ENCODE measurements at regions not wholly inside any gene's neighbourhood (a gene's known extent, or its start where the extent isn't known, plus 50 kb on each side); places are given as distances from the start of the nearest gene placed in this dataset.
"Not testable (repeated sequence)": the region's sequence is repeated elsewhere in the genome, so short reads cannot be mapped to it uniquely, and the experiment has no call there.

DNA sequence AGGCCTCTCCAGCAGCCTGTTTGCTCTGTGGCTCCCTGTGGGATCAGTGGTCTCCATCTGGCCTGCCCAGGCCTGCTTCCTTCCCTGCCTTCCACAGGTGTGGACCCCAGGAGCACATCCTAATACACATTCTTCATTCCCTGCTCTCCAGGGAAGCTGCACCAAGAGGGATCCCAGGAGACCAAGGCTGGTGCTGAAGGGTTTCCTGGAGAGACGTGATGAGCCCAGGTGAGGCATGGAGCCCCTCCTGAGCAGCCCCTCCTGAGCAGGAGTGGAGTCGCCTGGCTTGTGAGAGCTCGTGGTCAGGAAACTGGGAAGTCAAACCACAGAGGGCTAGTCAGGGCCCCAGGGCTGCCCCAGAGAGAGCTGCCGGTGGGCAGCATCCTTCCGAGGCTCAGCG is 561.4 kb downstream of the MATN1 start:
- H3K27me3 Mint-ChIP-seq (ENCODE audit: insufficient read depth), result no peaks in the 10 kb centered on the region
- H3K4me3 Mint-ChIP-seq, result no peak overlapping the region
- no peak overlapping the region for H3K27ac Mint-ChIP-seq
- H3K36me3 Mint-ChIP-seq (ENCODE audit: low read depth), result no peaks in the 10 kb centered on the region
- Histone ChIP-seq H3K9me3 (ENCODE audit: control insufficient read depth, low read length) (peaks cover 9% of the 10 kb centered on the region), H3K36me3 (ENCODE audit: control insufficient read depth, insufficient read depth, low read length) (no peaks in the 10 kb centered on the region), H3K4me3 (ENCODE audit: low read length) (no peak overlapping the region), H3K4me1 (ENCODE audit: control insufficient read depth, insufficient read depth, low read length) (no peaks in the 10 kb centered on the region), H3K27me3 (ENCODE audit: control insufficient read depth, insufficient read depth, low read length, poor library complexity, severe bottlenecking) (no peaks in the 10 kb centered on the region), H3K9ac (ENCODE audit: extremely low read depth, low read length, poor library complexity, severe bottlenecking) (no peak overlapping the region), H3K27ac (ENCODE audit: low read depth, low read length) (no peak overlapping the region)
- DNase-seq, result peak; percentile 52
- TF ChIP-seq, protein P1, sequence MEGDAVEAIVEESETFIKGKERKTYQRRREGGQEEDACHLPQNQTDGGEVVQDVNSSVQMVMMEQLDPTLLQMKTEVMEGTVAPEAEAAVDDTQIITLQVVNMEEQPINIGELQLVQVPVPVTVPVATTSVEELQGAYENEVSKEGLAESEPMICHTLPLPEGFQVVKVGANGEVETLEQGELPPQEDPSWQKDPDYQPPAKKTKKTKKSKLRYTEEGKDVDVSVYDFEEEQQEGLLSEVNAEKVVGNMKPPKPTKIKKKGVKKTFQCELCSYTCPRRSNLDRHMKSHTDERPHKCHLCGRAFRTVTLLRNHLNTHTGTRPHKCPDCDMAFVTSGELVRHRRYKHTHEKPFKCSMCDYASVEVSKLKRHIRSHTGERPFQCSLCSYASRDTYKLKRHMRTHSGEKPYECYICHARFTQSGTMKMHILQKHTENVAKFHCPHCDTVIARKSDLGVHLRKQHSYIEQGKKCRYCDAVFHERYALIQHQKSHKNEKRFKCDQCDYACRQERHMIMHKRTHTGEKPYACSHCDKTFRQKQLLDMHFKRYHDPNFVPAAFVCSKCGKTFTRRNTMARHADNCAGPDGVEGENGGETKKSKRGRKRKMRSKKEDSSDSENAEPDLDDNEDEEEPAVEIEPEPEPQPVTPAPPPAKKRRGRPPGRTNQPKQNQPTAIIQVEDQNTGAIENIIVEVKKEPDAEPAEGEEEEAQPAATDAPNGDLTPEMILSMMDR (conservative IDR thresholded peaks at IDR 0.05), result no peak
- H3K9me3 Mint-ChIP-seq, result peaks cover 2% of the 10 kb centered on the region
- WGBS, 2 experiments (ENCODE audit: insufficient coverage in 1 of 2, insufficient read length in 1 of 2), result 88 to 90% methylated on average over 5 to 6 of the region's 6 CpGs
- H3K4me1 Mint-ChIP-seq, result peaks cover 43% of the 10 kb centered on the region

DNA sequence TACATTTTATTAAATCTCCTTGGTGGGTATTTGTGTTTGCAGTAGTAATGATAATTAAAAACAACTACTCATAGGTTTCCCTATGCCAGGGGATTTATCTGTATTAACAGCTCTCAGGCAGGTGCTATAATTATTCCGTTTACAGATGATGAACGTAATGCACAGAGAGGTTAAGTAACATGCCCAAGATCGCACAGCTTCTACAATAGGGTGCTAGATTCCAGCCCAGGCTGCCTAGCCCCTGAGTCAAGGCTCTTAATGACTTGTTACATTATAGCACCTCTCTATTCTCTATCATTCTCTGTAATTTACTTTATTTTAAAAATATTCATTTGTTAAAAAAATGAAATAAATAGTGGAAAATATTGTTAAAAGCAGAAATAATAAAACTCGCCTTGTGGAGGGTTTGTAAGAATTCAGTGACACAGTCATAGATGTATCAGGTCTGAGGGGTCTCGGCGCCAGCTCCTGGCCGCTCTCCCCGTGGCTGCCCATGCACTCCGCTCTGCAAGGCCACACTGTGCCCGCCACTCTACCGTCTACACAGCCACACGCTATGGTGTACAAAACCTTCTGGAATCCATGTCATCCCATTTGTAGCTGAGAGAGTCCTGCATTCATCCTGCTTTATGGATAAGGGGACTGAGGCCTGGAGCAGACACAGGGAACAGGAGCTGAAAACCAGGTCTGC is 562.2 kb downstream of the MATN1 start:
- Histone ChIP-seq H3K4me1 (ENCODE audit: control insufficient read depth, insufficient read depth, low read length) (no peaks in the 10 kb centered on the region), H3K9me3 (ENCODE audit: control insufficient read depth, low read length) (peaks cover 17% of the 10 kb centered on the region), H3K9ac (ENCODE audit: extremely low read depth, low read length, poor library complexity, severe bottlenecking) (no peak overlapping the region), H3K27ac (ENCODE audit: low read depth, low read length) (no peak overlapping the region), H3K36me3 (ENCODE audit: control insufficient read depth, insufficient read depth, low read length) (no peaks in the 10 kb centered on the region), H3K4me3 (ENCODE audit: low read length) (no peak overlapping the region), H3K27me3 (ENCODE audit: control insufficient read depth, insufficient read depth, low read length, poor library complexity, severe bottlenecking) (no peaks in the 10 kb centered on the region)
- DNase-seq, result no peak
- Mint-ChIP-seq H3K27me3 (ENCODE audit: insufficient read depth) (no peaks in the 10 kb centered on the region), H3K4me1 (peaks cover 39% of the 10 kb centered on the region), H3K36me3 (ENCODE audit: low read depth) (peaks cover 5% of the 10 kb centered on the region), H3K27ac (no peak overlapping the region), H3K9me3 (peaks cover 10% of the 10 kb centered on the region), H3K4me3 (no peak overlapping the region)
- TF ChIP-seq, protein P1 (conservative IDR thresholded peaks at IDR 0.05), result no peak
- WGBS, 2 experiments (ENCODE audit: insufficient coverage in 1 of 2, insufficient read length in 1 of 2), result 88 to 95% methylated on average over 10 to 12 of the region's 12 CpGs

DNA sequence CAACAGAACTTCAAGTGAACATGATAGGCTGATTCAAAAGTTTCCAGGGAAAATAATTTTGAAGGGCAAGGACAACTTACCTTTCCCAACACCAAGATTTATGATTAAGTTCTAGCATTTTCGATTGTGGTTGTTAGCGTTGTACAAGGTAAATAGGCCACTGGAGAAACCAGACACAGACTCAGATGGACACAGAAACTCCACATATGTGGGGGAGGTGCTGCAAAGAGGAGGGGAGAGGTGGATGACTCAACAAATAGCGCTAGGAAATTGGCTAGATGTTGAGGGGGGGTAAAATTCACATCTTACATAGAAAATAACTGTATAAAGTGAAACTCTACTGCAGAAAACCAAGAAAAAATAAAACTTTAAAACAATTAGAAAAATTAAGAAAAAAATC is 564.4 kb downstream of the MATN1 start:
- no peak overlapping the region for H3K4me3 ChIP-seq (ENCODE audit: low read length)
- TF ChIP-seq, protein P1 (conservative IDR thresholded peaks at IDR 0.05), result no peak

DNA sequence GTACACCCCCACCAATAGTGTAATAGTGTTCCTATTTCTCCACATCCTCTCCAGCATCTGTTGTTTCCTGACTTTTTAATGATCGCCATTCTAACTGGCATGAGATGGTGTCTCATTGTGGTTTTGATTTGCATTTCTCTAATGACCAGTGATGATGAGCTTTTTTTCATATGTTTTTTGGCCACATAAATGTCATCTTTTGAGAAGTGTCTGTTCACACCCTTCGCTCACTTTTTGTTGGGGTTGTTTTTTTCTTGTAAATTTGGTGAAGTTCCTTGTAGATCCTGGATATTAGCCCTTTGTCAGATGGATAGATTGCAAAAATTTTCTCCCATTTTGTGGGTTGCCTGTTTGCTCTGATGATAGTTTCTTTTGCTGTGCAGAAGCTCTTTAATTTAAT is 567.7 kb downstream of the MATN1 start:
- peaks cover 63% of the 10 kb centered on the region for H3K9me3 Mint-ChIP-seq
- not testable (repeated sequence) for H3K36me3 ChIP-seq (ENCODE audit: control insufficient read depth, insufficient read depth, low read length); DNase-seq; H3K4me1 ChIP-seq (ENCODE audit: control insufficient read depth, insufficient read depth, low read length); H3K27me3 Mint-ChIP-seq (ENCODE audit: insufficient read depth); H3K9ac ChIP-seq (ENCODE audit: extremely low read depth, low read length, poor library complexity, severe bottlenecking); H3K27ac Mint-ChIP-seq; H3K4me3 Mint-ChIP-seq; H3K27ac ChIP-seq (ENCODE audit: low read depth, low read length); H3K27me3 ChIP-seq (ENCODE audit: control insufficient read depth, insufficient read depth, low read length, poor library complexity, severe bottlenecking)
- peaks cover 20% of the 10 kb centered on the region for H3K4me1 Mint-ChIP-seq
- Histone ChIP-seq H3K9me3 (ENCODE audit: control insufficient read depth, low read length) (peaks cover 50% of the 10 kb centered on the region), H3K4me3 (ENCODE audit: low read length) (peak overlapping the region; percentile 27)
- peaks cover 38% of the 10 kb centered on the region for H3K36me3 Mint-ChIP-seq (ENCODE audit: low read depth)
- WGBS, 2 experiments (ENCODE audit: insufficient coverage in 1 of 2, insufficient read length in 1 of 2), result 80 to 96% methylated on average over 1 of the region's 2 CpGs

More for the DNA sequence above, 564.4 kb downstream of the MATN1 start:
- 87% methylated on average over 2 of the region's 3 CpGs; no CpG with 5 or more reads in 1 of the 2 experiments for WGBS, 2 experiments (ENCODE audit: insufficient coverage in 1 of 2, insufficient read length in 1 of 2)
- Mint-ChIP-seq H3K27ac (no peak overlapping the region), H3K4me3 (no peak overlapping the region), H3K4me1 (peaks cover 29% of the 10 kb centered on the region), H3K9me3 (peaks cover 30% of the 10 kb centered on the region), H3K27me3 (ENCODE audit: insufficient read depth) (no peaks in the 10 kb centered on the region), H3K36me3 (ENCODE audit: low read depth) (peaks cover 19% of the 10 kb centered on the region)
- no peak for DNase-seq
- H3K36me3 ChIP-seq (ENCODE audit: control insufficient read depth, insufficient read depth, low read length), result no peaks in the 10 kb centered on the region
- no peaks in the 10 kb centered on the region for H3K4me1 ChIP-seq (ENCODE audit: control insufficient read depth, insufficient read depth, low read length)
- H3K27ac ChIP-seq (ENCODE audit: low read depth, low read length), result no peak overlapping the region
- H3K9me3 ChIP-seq (ENCODE audit: control insufficient read depth, low read length), result peaks cover 28% of the 10 kb centered on the region
- H3K9ac ChIP-seq (ENCODE audit: extremely low read depth, low read length, poor library complexity, severe bottlenecking), result no peak overlapping the region
- H3K27me3 ChIP-seq (ENCODE audit: control insufficient read depth, insufficient read depth, low read length, poor library complexity, severe bottlenecking), result no peaks in the 10 kb centered on the region

DNA sequence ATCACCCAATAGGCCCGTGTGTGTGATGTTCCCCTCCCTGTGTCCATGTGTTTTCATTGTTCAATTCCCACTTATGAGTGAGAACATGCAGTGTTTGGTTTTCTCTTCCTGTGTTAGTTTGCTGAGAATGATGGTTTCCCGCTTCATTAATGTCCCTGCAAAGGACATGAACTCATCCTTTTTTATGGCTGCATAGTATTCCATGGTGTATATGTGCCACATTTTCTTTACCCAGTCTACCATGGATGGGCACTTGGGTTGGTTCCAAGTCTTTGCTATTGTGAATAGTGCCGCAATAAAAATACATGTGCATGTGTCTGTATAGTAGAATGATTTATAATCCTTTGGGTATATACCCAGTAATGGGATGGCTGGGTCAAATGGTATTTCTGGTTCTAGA is 568.1 kb downstream of the MATN1 start:
- peaks cover 20% of the 10 kb centered on the region for H3K4me1 Mint-ChIP-seq
- not testable (repeated sequence) for H3K4me1 ChIP-seq (ENCODE audit: control insufficient read depth, insufficient read depth, low read length); H3K27me3 ChIP-seq (ENCODE audit: control insufficient read depth, insufficient read depth, low read length, poor library complexity, severe bottlenecking); H3K27ac ChIP-seq (ENCODE audit: low read depth, low read length); H3K9ac ChIP-seq (ENCODE audit: extremely low read depth, low read length, poor library complexity, severe bottlenecking); H3K4me3 Mint-ChIP-seq; H3K36me3 ChIP-seq (ENCODE audit: control insufficient read depth, insufficient read depth, low read length); H3K27me3 Mint-ChIP-seq (ENCODE audit: insufficient read depth); DNase-seq; H3K27ac Mint-ChIP-seq
- H3K36me3 Mint-ChIP-seq (ENCODE audit: low read depth), result peaks cover 40% of the 10 kb centered on the region
- Histone ChIP-seq H3K9me3 (ENCODE audit: control insufficient read depth, low read length) (peaks cover 54% of the 10 kb centered on the region), H3K4me3 (ENCODE audit: low read length) (peak overlapping the region; percentile 27)
- 95 to 100% methylated on average over 1 to 2 of the region's 3 CpGs for whole genome bisulfite sequencing, 2 experiments (ENCODE audit: insufficient coverage in 1 of 2, insufficient read length in 1 of 2)
- H3K9me3 Mint-ChIP-seq, result peaks cover 68% of the 10 kb centered on the region

Measured in endodermal cell (in vitro differentiated cells).